Fibroblast of lung (primary cell): ENCODE measurements at regions not wholly inside any gene's neighbourhood (a gene's known extent, or its start where the extent isn't known, plus 50 kb on each side); places are given as distances from the start of the nearest gene placed in this dataset.

ENCODE experiments used
- DNase-seq, 2 donors: peaks; one replicate each; pipeline versions ENCODE4 v3.0.0 to v3.0.0-alpha.2; 2010; ENCODE audit warnings: low read depth in 2 of 2
- H2AFZ ChIP-seq: 2 replicates; pipeline ENCODE4 v1.5.1; 2012; ENCODE audit warnings: low read length, control low read depth, inconsistent platforms
- H3K27ac ChIP-seq: 2 replicates; pipeline ENCODE4 v1.5.1; 2011; ENCODE audit warnings: low read length, control low read depth; ENCODE audit not compliant: insufficient read depth
- H3K27me3 ChIP-seq: 2 replicates; pipeline ENCODE4 v1.5.1; 2011; ENCODE audit warnings: mild to moderate bottlenecking, low read length; ENCODE audit not compliant: control insufficient read depth, insufficient read depth
- H3K36me3 ChIP-seq: 2 replicates; pipeline ENCODE4 v1.5.1; 2011; ENCODE audit warnings: low read length; ENCODE audit not compliant: control insufficient read depth, insufficient read depth
- H3K4me1 ChIP-seq: 2 replicates; pipeline ENCODE4 v1.5.1; 2011; ENCODE audit warnings: low read length; ENCODE audit not compliant: control insufficient read depth, insufficient read depth; ENCODE audit errors: extremely low read depth
- H3K4me2 ChIP-seq: 2 replicates; pipeline ENCODE4 v1.5.1; 2011; ENCODE audit warnings: low read length, control low read depth; ENCODE audit not compliant: insufficient read depth; ENCODE audit errors: extremely low read depth
- H3K4me3 ChIP-seq, 4 experiments: fragments of 200-600 bp in 1 of 4; sonication (generic) in 1 of 4; replicated peaks in 1 of 4; 2 replicates each; pipeline ENCODE4 v1.5.1; 2011 to 2016; ENCODE audit warnings: low read length in 4 of 4, low read depth in 3 of 4, mild to moderate bottlenecking in 3 of 4, control low read depth in 2 of 4, inconsistent platforms in 1 of 4, mixed read lengths in 1 of 4; ENCODE audit not compliant: insufficient read depth in 1 of 4; ENCODE audit errors: control extremely low read depth in 1 of 4
- H3K79me2 ChIP-seq: 2 replicates; pipeline ENCODE4 v1.5.1; 2012; ENCODE audit warnings: mild to moderate bottlenecking, low read length, inconsistent platforms; ENCODE audit not compliant: control insufficient read depth, insufficient read depth
- H3K9ac ChIP-seq: 2 replicates; pipeline ENCODE4 v1.5.1; 2011; ENCODE audit warnings: mild to moderate bottlenecking, low read length, control low read depth; ENCODE audit not compliant: insufficient read depth
- H3K9me3 ChIP-seq: 2 replicates; pipeline ENCODE4 v1.5.1; 2012; ENCODE audit warnings: low read depth, low read length; ENCODE audit not compliant: control insufficient read depth, insufficient read depth
- H4K20me1 ChIP-seq: 2 replicates; pipeline ENCODE4 v1.5.1; 2011; ENCODE audit warnings: low read length; ENCODE audit not compliant: control insufficient read depth, insufficient read depth; ENCODE audit errors: extremely low read depth
- EZH2 ChIP-seq: IDR thresholded peaks from 2 replicates; pipeline ENCODE4 v1.5.1; 2012; ENCODE audit warnings: low read length, control low read depth, mild to moderate bottlenecking; ENCODE audit errors: missing control alignments
- TF ChIP-seq, protein P1 (sequence below), 2 donors: IDR thresholded peaks in 1 of 2; conservative IDR thresholded peaks in 1 of 2; 1 replicate in 1 of 2; 2 replicates in 1 of 2; pipeline ENCODE4 v1.5.1; 2011 to 2012; ENCODE audit warnings: low read length in 2 of 2, control low read depth in 1 of 2, inconsistent platforms in 1 of 2, low read depth in 1 of 2, mild to moderate bottlenecking in 1 of 2

DNA sequence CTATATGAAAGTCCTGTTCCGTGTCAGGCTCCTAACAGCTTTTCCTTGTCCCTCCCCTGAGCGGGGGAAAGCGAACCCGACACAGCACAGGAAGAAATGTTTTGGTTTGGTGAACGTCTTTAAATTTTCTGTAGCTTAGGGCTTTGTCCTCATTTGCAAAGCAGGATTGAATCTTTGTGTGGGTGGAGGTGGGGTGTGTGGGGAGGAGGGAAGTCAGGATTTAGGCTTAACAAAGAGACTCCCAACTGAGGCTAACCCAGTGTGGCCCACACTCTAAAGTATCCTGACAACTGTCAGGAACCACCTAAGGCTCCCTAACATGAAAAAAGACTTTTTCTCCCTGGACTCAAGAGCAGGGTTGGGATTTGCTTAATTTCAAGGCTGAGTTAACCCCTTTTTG, 376.2 kb upstream of the C1orf174 start:
- H3K27me3 ChIP-seq: no peaks in the 10 kb centered on the region
- TF ChIP-seq EZH2: no peak
- TF ChIP-seq, protein P1, sequence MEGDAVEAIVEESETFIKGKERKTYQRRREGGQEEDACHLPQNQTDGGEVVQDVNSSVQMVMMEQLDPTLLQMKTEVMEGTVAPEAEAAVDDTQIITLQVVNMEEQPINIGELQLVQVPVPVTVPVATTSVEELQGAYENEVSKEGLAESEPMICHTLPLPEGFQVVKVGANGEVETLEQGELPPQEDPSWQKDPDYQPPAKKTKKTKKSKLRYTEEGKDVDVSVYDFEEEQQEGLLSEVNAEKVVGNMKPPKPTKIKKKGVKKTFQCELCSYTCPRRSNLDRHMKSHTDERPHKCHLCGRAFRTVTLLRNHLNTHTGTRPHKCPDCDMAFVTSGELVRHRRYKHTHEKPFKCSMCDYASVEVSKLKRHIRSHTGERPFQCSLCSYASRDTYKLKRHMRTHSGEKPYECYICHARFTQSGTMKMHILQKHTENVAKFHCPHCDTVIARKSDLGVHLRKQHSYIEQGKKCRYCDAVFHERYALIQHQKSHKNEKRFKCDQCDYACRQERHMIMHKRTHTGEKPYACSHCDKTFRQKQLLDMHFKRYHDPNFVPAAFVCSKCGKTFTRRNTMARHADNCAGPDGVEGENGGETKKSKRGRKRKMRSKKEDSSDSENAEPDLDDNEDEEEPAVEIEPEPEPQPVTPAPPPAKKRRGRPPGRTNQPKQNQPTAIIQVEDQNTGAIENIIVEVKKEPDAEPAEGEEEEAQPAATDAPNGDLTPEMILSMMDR (conservative IDR thresholded peaks at IDR 0.05 in 1 of 2, IDR thresholded peaks at IDR 0.05 in 1 of 2; ENCODE audit: low read depth in 1 of 2, low read length in 2 of 2): no peak
- no peaks in the 10 kb centered on the region for H3K36me3 ChIP-seq
- no peak overlapping the region for H3K9ac ChIP-seq
- no peak for DNase-seq
- no peaks in the 10 kb centered on the region for H3K4me1 ChIP-seq
- H3K27ac ChIP-seq: no peak overlapping the region
- no peaks in the 10 kb centered on the region for H4K20me1 ChIP-seq
- H3K4me3 ChIP-seq: no peak overlapping the region
- H2AFZ ChIP-seq: no peak overlapping the region
- no peaks in the 10 kb centered on the region for H3K9me3 ChIP-seq
- no peak overlapping the region for H3K4me2 ChIP-seq
- H3K79me2 ChIP-seq: no peaks in the 10 kb centered on the region

DNA sequence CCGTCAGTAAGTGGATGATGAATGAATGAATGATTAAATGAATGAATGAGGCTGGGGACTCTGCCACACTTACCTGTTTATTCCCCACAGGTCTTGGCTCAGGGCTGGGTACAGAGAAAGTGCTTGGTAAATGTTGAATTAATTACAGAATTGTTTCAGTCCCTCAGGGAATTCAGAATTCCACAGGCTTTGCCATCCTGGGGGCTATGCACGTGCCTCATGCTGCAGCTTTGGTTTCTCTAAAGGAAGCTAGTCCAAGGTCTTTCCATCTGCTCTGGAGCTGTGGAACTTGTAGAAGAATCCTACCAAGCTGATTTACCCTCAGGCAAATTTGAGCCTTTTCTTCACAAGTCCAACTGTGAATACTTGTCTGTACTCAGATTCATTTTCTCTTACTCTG, 376.8 kb upstream of the AJAP1 start:
- no peaks in the 10 kb centered on the region for H3K79me2 ChIP-seq
- H3K9ac ChIP-seq: no peak overlapping the region
- H4K20me1 ChIP-seq: no peaks in the 10 kb centered on the region
- H2AFZ ChIP-seq: no peak overlapping the region
- no peaks in the 10 kb centered on the region for H3K36me3 ChIP-seq
- H3K9me3 ChIP-seq: no peaks in the 10 kb centered on the region
- H3K4me1 ChIP-seq: no peaks in the 10 kb centered on the region
- no peak overlapping the region for H3K27ac ChIP-seq
- TF ChIP-seq EZH2: no peak
- TF ChIP-seq, protein P1 (conservative IDR thresholded peaks at IDR 0.05 in 1 of 2, IDR thresholded peaks at IDR 0.05 in 1 of 2; ENCODE audit: low read depth in 1 of 2, low read length in 2 of 2): no peak
- DNase-seq: no peak
- no peak overlapping the region for H3K4me2 ChIP-seq
- no peak overlapping the region for H3K4me3 ChIP-seq
- no peaks in the 10 kb centered on the region for H3K27me3 ChIP-seq

DNA sequence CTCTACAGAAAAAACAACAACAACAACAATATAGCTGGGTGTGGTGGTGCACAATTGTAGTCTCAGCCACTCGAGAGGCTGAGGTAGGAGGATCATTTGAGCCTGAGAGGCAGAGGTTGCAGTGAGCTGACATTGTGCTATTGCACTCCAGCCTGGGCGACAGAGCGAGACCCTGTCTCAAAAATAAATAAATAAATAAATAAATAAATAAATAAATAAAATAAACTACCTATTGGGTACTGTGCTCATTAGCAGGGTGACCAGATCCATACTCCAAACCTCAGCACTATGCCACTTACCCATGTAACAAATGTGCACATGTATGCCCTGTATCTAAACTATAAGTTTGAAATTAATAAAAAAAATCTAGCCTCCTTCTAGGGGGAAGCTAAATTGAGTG, 369.4 kb upstream of the AJAP1 start:
- Histone ChIP-seq H3K4me2 (no peak overlapping the region), H3K9me3 (no peaks in the 10 kb centered on the region), H2AFZ (no peak overlapping the region), H3K36me3 (no peaks in the 10 kb centered on the region), H3K4me3 (no peak overlapping the region), H4K20me1 (no peaks in the 10 kb centered on the region), H3K4me1 (no peaks in the 10 kb centered on the region), H3K9ac (no peak overlapping the region), H3K27me3 (no peaks in the 10 kb centered on the region), H3K27ac (no peak overlapping the region), H3K79me2 (no peaks in the 10 kb centered on the region)
- DNase-seq: no peak
- TF ChIP-seq, protein P1 (conservative IDR thresholded peaks at IDR 0.05 in 1 of 2, IDR thresholded peaks at IDR 0.05 in 1 of 2; ENCODE audit: low read depth in 1 of 2, low read length in 2 of 2): no peak
- TF ChIP-seq EZH2: no peak
